ENCODE measurements at regions not wholly inside any gene's neighbourhood (a gene's known extent, or its start where the extent isn't known, plus 50 kb on each side); places are given as distances from the start of the nearest gene placed in this dataset.

DNA sequence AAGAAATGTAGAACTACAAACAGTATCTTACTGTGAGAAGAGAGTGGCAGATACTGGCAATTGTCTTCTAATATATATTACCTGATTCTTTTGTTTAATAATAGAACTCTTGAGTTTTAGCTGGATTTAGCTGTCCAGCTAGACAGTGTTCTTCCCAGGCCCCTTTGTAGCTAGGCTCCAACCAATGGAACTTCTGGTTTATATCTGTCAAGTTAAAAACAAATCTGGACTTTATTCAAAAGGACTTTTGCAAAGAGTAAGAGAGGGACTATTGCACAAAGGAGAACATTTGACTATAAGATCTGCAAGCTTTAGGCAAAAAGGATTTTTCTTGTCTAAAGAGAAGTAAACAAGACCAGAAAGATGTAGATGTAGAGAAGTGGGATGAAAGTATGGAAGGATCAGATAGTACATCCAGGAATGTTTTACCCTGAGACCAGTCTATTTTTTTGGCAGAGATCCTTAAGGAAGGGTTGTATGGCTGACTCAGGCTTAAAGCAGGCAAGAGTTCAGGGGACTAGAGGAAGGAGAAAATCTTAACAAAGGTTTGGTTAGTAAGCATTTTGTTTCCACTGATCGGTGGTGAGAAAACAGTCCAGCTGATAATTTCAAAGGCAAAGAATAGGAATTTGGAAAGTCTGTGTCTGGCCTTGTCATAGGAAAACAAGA lies 111.1 kb upstream of the PLEKHA5 start:
- Histone ChIP-seq H3K27ac (ENCODE audit: control insufficient read depth, insufficient read depth) (no peak overlapping the region), H4K20me1 (ENCODE audit: control insufficient read depth, insufficient read depth) (no peaks in the 10 kb centered on the region), H3K4me2 (ENCODE audit: control insufficient read depth, insufficient read depth) (no peak overlapping the region), H3K27me3 (replicated peaks in 1 of 2; ENCODE audit: control insufficient read depth in 2 of 2, insufficient read depth in 2 of 2, low read length in 1 of 2) (no peaks in the 10 kb centered on the region), H3K4me1 (ENCODE audit: control insufficient read depth, insufficient read depth, low read length) (no peaks in the 10 kb centered on the region), H3K4me3 (no peak overlapping the region), H3K9ac (ENCODE audit: control insufficient read depth, insufficient read depth, low read length) (no peak overlapping the region), H3K36me3 (ENCODE audit: control insufficient read depth in 2 of 2, insufficient read depth in 2 of 2, low read length in 1 of 2) (no peaks in the 10 kb centered on the region), H3K9me3 (replicated peaks; ENCODE audit: control insufficient read depth, insufficient read depth, low read length) (no peaks in the 10 kb centered on the region), H2AFZ (ENCODE audit: control insufficient read depth, low read depth, low read length) (no peak overlapping the region), H3K79me2 (ENCODE audit: control insufficient read depth, insufficient read depth, low read length) (no peaks in the 10 kb centered on the region)
- DNase-seq (ENCODE audit: low read depth, low spot score) (no peak), ATAC-seq (no peak), FAIRE-seq (no peak)
- 50% methylated on average over 1 of the region's 1 CpG for WGBS (ENCODE audit: insufficient coverage, insufficient replicate concordance, low lambda C conversion rate, missing lambda C conversion rate)
- ChIA-PET SMC1A (ENCODE audit: uncharacterized antibody, unreplicated experiment) (no interaction called here), POLR2A (no interaction called here), CTCF (interaction anchor here (0.9 kb wide), 1 partner anchor 10 kb away, joined by 3 read pairs; no protein-coding TSS in a partner anchor), RAD21 (ENCODE audit: unreplicated experiment) (no interaction called here)
- BruUV-seq (replicated peaks) = no TSS peak
- TF ChIP-seq SREBF2 (IDR thresholded peaks at IDR 0.05; ENCODE audit: low read length) (no peak), GABPA (IDR thresholded peaks at IDR 0.05; ENCODE audit: low read depth) (no peak), CBX5 (IDR thresholded peaks at IDR 0.05; ENCODE audit: low read depth) (no peak), ZNF217 (IDR thresholded peaks at IDR 0.05) (no peak)
- TF ChIP-seq, protein P1, sequence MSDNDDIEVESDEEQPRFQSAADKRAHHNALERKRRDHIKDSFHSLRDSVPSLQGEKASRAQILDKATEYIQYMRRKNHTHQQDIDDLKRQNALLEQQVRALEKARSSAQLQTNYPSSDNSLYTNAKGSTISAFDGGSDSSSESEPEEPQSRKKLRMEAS (IDR thresholded peaks at IDR 0.05; ENCODE audit: low read depth, low read length) = no peak
- TF ChIP-seq, protein P2, sequence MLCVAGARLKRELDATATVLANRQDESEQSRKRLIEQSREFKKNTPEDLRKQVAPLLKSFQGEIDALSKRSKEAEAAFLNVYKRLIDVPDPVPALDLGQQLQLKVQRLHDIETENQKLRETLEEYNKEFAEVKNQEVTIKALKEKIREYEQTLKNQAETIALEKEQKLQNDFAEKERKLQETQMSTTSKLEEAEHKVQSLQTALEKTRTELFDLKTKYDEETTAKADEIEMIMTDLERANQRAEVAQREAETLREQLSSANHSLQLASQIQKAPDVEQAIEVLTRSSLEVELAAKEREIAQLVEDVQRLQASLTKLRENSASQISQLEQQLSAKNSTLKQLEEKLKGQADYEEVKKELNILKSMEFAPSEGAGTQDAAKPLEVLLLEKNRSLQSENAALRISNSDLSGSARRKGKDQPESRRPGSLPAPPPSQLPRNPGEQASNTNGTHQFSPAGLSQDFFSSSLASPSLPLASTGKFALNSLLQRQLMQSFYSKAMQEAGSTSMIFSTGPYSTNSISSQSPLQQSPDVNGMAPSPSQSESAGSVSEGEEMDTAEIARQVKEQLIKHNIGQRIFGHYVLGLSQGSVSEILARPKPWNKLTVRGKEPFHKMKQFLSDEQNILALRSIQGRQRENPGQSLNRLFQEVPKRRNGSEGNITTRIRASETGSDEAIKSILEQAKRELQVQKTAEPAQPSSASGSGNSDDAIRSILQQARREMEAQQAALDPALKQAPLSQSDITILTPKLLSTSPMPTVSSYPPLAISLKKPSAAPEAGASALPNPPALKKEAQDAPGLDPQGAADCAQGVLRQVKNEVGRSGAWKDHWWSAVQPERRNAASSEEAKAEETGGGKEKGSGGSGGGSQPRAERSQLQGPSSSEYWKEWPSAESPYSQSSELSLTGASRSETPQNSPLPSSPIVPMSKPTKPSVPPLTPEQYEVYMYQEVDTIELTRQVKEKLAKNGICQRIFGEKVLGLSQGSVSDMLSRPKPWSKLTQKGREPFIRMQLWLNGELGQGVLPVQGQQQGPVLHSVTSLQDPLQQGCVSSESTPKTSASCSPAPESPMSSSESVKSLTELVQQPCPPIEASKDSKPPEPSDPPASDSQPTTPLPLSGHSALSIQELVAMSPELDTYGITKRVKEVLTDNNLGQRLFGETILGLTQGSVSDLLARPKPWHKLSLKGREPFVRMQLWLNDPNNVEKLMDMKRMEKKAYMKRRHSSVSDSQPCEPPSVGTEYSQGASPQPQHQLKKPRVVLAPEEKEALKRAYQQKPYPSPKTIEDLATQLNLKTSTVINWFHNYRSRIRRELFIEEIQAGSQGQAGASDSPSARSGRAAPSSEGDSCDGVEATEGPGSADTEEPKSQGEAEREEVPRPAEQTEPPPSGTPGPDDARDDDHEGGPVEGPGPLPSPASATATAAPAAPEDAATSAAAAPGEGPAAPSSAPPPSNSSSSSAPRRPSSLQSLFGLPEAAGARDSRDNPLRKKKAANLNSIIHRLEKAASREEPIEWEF (IDR thresholded peaks at IDR 0.05; ENCODE audit: insufficient replicate concordance, low read depth, low read length) = no peak
- TF ChIP-seq, protein P3, sequence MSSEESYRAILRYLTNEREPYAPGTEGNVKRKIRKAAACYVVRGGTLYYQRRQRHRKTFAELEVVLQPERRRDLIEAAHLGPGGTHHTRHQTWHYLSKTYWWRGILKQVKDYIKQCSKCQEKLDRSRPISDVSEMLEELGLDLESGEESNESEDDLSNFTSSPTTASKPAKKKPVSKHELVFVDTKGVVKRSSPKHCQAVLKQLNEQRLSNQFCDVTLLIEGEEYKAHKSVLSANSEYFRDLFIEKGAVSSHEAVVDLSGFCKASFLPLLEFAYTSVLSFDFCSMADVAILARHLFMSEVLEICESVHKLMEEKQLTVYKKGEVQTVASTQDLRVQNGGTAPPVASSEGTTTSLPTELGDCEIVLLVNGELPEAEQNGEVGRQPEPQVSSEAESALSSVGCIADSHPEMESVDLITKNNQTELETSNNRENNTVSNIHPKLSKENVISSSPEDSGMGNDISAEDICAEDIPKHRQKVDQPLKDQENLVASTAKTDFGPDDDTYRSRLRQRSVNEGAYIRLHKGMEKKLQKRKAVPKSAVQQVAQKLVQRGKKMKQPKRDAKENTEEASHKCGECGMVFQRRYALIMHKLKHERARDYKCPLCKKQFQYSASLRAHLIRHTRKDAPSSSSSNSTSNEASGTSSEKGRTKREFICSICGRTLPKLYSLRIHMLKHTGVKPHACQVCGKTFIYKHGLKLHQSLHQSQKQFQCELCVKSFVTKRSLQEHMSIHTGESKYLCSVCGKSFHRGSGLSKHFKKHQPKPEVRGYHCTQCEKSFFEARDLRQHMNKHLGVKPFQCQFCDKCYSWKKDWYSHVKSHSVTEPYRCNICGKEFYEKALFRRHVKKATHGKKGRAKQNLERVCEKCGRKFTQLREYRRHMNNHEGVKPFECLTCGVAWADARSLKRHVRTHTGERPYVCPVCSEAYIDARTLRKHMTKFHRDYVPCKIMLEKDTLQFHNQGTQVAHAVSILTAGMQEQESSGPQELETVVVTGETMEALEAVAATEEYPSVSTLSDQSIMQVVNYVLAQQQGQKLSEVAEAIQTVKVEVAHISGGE (CRISPR knock-in tag; IDR thresholded peaks at IDR 0.05) = no peak
- intact Hi-C loops (cut with micrococcal nuclease; ENCODE audit: unreplicated experiment) = no loop called here
- in situ Hi-C loops (cut with MboI) = no loop called here

Measured in GM12878 (cell line).